Vagina (tissue), 2 donors: ENCODE measurements at regions not wholly inside any gene's neighbourhood (a gene's known extent, or its start where the extent isn't known, plus 50 kb on each side); places are given as distances from the start of the nearest gene placed in this dataset.

Source experiments
- CTCF ChIP-seq, 3 experiments: fragments of 450-650 bp in 2 of 3; fragments of 200-600 bp in 1 of 3; sonication (generic) in 1 of 3; IDR thresholded peaks; one replicate each; pipeline ENCODE4 v1.5.1; 2017 to 2019; ENCODE audit warnings: antibody characterized with exemption in 3 of 3, mild to moderate bottlenecking in 2 of 3, moderate library complexity in 2 of 3
- POLR2A ChIP-seq, 2 donors: fragments of 450-650 bp; IDR thresholded peaks; one replicate each; pipeline ENCODE4 v1.6.1; 2017; ENCODE audit warnings: antibody characterized with exemption in 2 of 2, mild to moderate bottlenecking in 2 of 2, moderate library complexity in 2 of 2
- POLR2AphosphoS5 ChIP-seq, 2 donors: sonication (generic); formaldehyde crosslinking; IDR thresholded peaks; one replicate each; pipeline ENCODE4 v1.9.0; 2017; ENCODE audit warnings: antibody characterized with exemption in 2 of 2, mild to moderate bottlenecking in 2 of 2, low read depth in 1 of 2; ENCODE audit not compliant: insufficient read depth in 1 of 2

DNA sequence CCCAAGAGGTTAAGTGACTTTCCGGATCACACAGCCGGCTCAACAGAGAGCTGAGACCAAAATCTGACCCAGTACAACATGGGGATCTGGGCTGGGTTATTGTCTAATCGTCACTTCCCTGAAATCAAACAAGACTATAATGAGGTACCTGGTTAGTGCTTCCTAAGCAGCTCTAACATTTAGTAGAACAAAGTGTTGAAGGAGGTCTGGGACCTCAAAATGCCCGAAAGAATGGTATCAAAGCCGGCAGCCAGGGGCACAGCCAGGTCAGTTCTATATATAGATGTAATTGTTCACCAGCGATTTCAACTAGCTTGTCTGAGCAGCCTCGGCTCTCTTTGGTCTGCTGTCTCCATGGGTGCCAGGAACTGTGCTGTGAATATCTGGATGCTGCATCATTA is 245.5 kb upstream of the ECI2 start:
- TF ChIP-seq CTCF (IDR thresholded peaks at IDR 0.05): no peak
- TF ChIP-seq POLR2A (IDR thresholded peaks at IDR 0.05): no peak
- TF ChIP-seq POLR2AphosphoS5 (IDR thresholded peaks at IDR 0.05; ENCODE audit: insufficient read depth in 1 of 2, low read depth in 1 of 2): no peak
